GM12878 (cell line): ENCODE measurements at regions not wholly inside any gene's neighbourhood (a gene's known extent, or its start where the extent isn't known, plus 50 kb on each side); places are given as distances from the start of the nearest gene placed in this dataset.

Experiments
- HCFC1 ChIP-seq: fragments of 150-350 bp; IDR thresholded peaks from 2 replicates; pipeline ENCODE4 v1.6.1; 2014; ENCODE audit warnings: low read length
- TF ChIP-seq, protein P1 (sequence below): fragments of 450-650 bp; IDR thresholded peaks from 2 replicates; pipeline ENCODE4 v1.6.1; 2017; ENCODE audit warnings: mild to moderate bottlenecking, moderate library complexity
- TF ChIP-seq, protein P2 (sequence below): fragments of 450-650 bp; IDR thresholded peaks from 2 replicates; pipeline ENCODE4 v1.6.1; 2017; ENCODE audit warnings: antibody characterized with exemption, mild to moderate bottlenecking, moderate library complexity
- TF ChIP-seq, protein P3 (sequence below): fragments of 450-650 bp; formaldehyde crosslinking; IDR thresholded peaks from 2 replicates; pipeline ENCODE4 v1.5.0; 2022; ENCODE audit warnings: mild to moderate bottlenecking, missing genetic modification characterization

- TF ChIP-seq, protein P1, sequence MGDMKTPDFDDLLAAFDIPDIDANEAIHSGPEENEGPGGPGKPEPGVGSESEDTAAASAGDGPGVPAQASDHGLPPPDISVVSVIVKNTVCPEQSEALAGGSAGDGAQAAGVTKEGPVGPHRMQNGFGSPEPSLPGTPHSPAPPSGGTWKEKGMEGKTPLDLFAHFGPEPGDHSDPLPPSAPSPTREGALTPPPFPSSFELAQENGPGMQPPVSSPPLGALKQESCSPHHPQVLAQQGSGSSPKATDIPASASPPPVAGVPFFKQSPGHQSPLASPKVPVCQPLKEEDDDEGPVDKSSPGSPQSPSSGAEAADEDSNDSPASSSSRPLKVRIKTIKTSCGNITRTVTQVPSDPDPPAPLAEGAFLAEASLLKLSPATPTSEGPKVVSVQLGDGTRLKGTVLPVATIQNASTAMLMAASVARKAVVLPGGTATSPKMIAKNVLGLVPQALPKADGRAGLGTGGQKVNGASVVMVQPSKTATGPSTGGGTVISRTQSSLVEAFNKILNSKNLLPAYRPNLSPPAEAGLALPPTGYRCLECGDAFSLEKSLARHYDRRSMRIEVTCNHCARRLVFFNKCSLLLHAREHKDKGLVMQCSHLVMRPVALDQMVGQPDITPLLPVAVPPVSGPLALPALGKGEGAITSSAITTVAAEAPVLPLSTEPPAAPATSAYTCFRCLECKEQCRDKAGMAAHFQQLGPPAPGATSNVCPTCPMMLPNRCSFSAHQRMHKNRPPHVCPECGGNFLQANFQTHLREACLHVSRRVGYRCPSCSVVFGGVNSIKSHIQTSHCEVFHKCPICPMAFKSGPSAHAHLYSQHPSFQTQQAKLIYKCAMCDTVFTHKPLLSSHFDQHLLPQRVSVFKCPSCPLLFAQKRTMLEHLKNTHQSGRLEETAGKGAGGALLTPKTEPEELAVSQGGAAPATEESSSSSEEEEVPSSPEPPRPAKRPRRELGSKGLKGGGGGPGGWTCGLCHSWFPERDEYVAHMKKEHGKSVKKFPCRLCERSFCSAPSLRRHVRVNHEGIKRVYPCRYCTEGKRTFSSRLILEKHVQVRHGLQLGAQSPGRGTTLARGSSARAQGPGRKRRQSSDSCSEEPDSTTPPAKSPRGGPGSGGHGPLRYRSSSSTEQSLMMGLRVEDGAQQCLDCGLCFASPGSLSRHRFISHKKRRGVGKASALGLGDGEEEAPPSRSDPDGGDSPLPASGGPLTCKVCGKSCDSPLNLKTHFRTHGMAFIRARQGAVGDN, result no peak
- TF ChIP-seq HCFC1, result no peak
- TF ChIP-seq, protein P2, sequence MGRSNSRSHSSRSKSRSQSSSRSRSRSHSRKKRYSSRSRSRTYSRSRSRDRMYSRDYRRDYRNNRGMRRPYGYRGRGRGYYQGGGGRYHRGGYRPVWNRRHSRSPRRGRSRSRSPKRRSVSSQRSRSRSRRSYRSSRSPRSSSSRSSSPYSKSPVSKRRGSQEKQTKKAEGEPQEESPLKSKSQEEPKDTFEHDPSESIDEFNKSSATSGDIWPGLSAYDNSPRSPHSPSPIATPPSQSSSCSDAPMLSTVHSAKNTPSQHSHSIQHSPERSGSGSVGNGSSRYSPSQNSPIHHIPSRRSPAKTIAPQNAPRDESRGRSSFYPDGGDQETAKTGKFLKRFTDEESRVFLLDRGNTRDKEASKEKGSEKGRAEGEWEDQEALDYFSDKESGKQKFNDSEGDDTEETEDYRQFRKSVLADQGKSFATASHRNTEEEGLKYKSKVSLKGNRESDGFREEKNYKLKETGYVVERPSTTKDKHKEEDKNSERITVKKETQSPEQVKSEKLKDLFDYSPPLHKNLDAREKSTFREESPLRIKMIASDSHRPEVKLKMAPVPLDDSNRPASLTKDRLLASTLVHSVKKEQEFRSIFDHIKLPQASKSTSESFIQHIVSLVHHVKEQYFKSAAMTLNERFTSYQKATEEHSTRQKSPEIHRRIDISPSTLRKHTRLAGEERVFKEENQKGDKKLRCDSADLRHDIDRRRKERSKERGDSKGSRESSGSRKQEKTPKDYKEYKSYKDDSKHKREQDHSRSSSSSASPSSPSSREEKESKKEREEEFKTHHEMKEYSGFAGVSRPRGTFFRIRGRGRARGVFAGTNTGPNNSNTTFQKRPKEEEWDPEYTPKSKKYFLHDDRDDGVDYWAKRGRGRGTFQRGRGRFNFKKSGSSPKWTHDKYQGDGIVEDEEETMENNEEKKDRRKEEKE, result no peak
- TF ChIP-seq, protein P3, sequence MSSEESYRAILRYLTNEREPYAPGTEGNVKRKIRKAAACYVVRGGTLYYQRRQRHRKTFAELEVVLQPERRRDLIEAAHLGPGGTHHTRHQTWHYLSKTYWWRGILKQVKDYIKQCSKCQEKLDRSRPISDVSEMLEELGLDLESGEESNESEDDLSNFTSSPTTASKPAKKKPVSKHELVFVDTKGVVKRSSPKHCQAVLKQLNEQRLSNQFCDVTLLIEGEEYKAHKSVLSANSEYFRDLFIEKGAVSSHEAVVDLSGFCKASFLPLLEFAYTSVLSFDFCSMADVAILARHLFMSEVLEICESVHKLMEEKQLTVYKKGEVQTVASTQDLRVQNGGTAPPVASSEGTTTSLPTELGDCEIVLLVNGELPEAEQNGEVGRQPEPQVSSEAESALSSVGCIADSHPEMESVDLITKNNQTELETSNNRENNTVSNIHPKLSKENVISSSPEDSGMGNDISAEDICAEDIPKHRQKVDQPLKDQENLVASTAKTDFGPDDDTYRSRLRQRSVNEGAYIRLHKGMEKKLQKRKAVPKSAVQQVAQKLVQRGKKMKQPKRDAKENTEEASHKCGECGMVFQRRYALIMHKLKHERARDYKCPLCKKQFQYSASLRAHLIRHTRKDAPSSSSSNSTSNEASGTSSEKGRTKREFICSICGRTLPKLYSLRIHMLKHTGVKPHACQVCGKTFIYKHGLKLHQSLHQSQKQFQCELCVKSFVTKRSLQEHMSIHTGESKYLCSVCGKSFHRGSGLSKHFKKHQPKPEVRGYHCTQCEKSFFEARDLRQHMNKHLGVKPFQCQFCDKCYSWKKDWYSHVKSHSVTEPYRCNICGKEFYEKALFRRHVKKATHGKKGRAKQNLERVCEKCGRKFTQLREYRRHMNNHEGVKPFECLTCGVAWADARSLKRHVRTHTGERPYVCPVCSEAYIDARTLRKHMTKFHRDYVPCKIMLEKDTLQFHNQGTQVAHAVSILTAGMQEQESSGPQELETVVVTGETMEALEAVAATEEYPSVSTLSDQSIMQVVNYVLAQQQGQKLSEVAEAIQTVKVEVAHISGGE (CRISPR knock-in tag), result no peak
- TF ChIP-seq, all 136 proteins: peak for 0
Observed at GRCh38 chr16:81181013-81181720, 57.3 kb upstream of the BCO1 start (continued).
